HG02981 (cell line): ENCODE measurements at regions not wholly inside any gene's neighbourhood (a gene's known extent, or its start where the extent isn't known, plus 50 kb on each side); places are given as distances from the start of the nearest gene placed in this dataset.

ENCODE experiments used
- ATAC-seq: cut with Tn5 transposase; IDR thresholded peaks from one replicate; pipeline ENCODE4 v1.9.1; 2021; ENCODE audit warnings: mild to moderate bottlenecking, moderate library complexity; ENCODE audit not compliant: unreplicated experiment

GRCh38 chr5:141800617-141801016, 77.6 kb downstream of the PCDH1 start:
- ATAC-seq = no peak

GRCh38 chr5:141799507-141800167, 78.6 kb downstream of the PCDH1 start:
- no peak for ATAC-seq

GRCh38 chr5:141797425-141797824, 80.8 kb downstream of the PCDH1 start:
- ATAC-seq = no peak

- no peak for ATAC-seq
Measured at GRCh38 chr5:141795421-141795820, 82.8 kb downstream of the PCDH1 start.

GRCh38 chr5:141793881-141794280, 84.3 kb downstream of the PCDH1 start:
- no peak for ATAC-seq

GRCh38 chr5:141793403-141793802, 84.8 kb downstream of the PCDH1 start:
- no peak for ATAC-seq

- ATAC-seq = no peak
Measured at GRCh38 chr5:141790630-141791029, 87.6 kb downstream of the PCDH1 start.

GRCh38 chr5:141789330-141789729, 88.9 kb downstream of the PCDH1 start:
- no peak for ATAC-seq

GRCh38 chr5:141788296-141788970, 89.8 kb downstream of the PCDH1 start:
- ATAC-seq = no peak

- ATAC-seq = no peak
Measured at GRCh38 chr5:141787376-141787775, 90.8 kb downstream of the PCDH1 start.

GRCh38 chr5:141786700-141787099, 91.5 kb downstream of the PCDH1 start:
- ATAC-seq = no peak

- ATAC-seq = no peak
Measured at GRCh38 chr5:141785711-141786110, 92.5 kb downstream of the PCDH1 start.

- ATAC-seq = no peak
Measured at GRCh38 chr5:141785135-141785534, 93.1 kb downstream of the PCDH1 start.

- no peak for ATAC-seq
Measured at GRCh38 chr5:141784529-141784928, 93.7 kb downstream of the PCDH1 start.

- no peak for ATAC-seq
Measured at GRCh38 chr5:141783947-141784296, 94.3 kb downstream of the PCDH1 start.

- no peak for ATAC-seq
Measured at GRCh38 chr5:141783005-141783946, 94.9 kb downstream of the PCDH1 start.

GRCh38 chr5:141781910-141782309, 96.3 kb downstream of the PCDH1 start:
- no peak for ATAC-seq

GRCh38 chr5:141780952-141781781, 97.0 kb downstream of the PCDH1 start:
- no peak for ATAC-seq

GRCh38 chr5:141780240-141780951, 97.8 kb downstream of the PCDH1 start:
- no peak for ATAC-seq

GRCh38 chr5:141779503-141779973, 97.5 kb upstream of the ARAP3 start:
- ATAC-seq = no peak
